Loucy (cell line): ENCODE measurements at regions not wholly inside any gene's neighbourhood (a gene's known extent, or its start where the extent isn't known, plus 50 kb on each side); places are given as distances from the start of the nearest gene placed in this dataset.

Source experiments
- H2AFZ ChIP-seq: fragments of 200-600 bp; sonication (generic); 2 replicates; pipeline ENCODE4 v1.6.0; 2016; ENCODE audit warnings: antibody characterized with exemption, mild to moderate bottlenecking, low read length, moderate library complexity
- H3F3A ChIP-seq: fragments of 200-600 bp; 2 replicates; pipeline ENCODE4 v1.6.0; 2016; ENCODE audit warnings: antibody characterized with exemption, low read depth, mild to moderate bottlenecking
- H3K27me3 ChIP-seq: fragments of 200-600 bp; sonication (generic); 2 replicates; pipeline ENCODE4 v1.6.1; 2014; ENCODE audit warnings: low read length, mild to moderate bottlenecking; ENCODE audit not compliant: insufficient read depth, poor library complexity, severe bottlenecking
- H3K36me3 ChIP-seq: fragments of 200-600 bp; sonication (generic); 2 replicates; pipeline ENCODE4 v1.6.1; 2016; ENCODE audit warnings: low read length; ENCODE audit not compliant: insufficient read depth
- H3K4me1 ChIP-seq: fragments of 200-600 bp; sonication (generic); 2 replicates; pipeline ENCODE4 v1.5.1; 2014; ENCODE audit warnings: low read length, mild to moderate bottlenecking; ENCODE audit not compliant: insufficient read depth, poor library complexity, severe bottlenecking
- H3K4me2 ChIP-seq: fragments of 200-600 bp; sonication (generic); 2 replicates; pipeline ENCODE4 v1.6.0; 2014; ENCODE audit warnings: antibody characterized with exemption, low read length, low read depth, mild to moderate bottlenecking; ENCODE audit not compliant: poor library complexity, severe bottlenecking
- H3K4me3 ChIP-seq: fragments of 200-600 bp; sonication (generic); 2 replicates; pipeline ENCODE4 v1.5.1; 2014; ENCODE audit warnings: low read length, mild to moderate bottlenecking, mixed read lengths; ENCODE audit not compliant: poor library complexity, severe bottlenecking
- H3K79me2 ChIP-seq: fragments of 200-600 bp; sonication (generic); 2 replicates; pipeline ENCODE4 v1.6.1; 2014; ENCODE audit warnings: low read length; ENCODE audit not compliant: insufficient read depth
- H3K9ac ChIP-seq: fragments of 200-600 bp; sonication (generic); 2 replicates; pipeline ENCODE4 v1.6.0; 2014; ENCODE audit warnings: mild to moderate bottlenecking, low read depth, low read length, moderate library complexity; ENCODE audit not compliant: poor library complexity, severe bottlenecking
- H3K9me2 ChIP-seq: fragments of 200-600 bp; sonication (generic); replicated peaks from 2 replicates; pipeline ENCODE4 v1.6.1; 2016; ENCODE audit warnings: low read depth, low read length, mixed read lengths
- H3K9me3 ChIP-seq: fragments of 200-600 bp; sonication (generic); 2 replicates; pipeline ENCODE4 v1.6.1; 2014; ENCODE audit warnings: mild to moderate bottlenecking, antibody characterized with exemption, low read length, low read depth; ENCODE audit not compliant: insufficient read depth
- H4K20me1 ChIP-seq: fragments of 200-600 bp; sonication (generic); 2 replicates; pipeline ENCODE4 v1.6.0; 2014; ENCODE audit warnings: antibody characterized with exemption, low read length, mild to moderate bottlenecking; ENCODE audit not compliant: insufficient read depth, poor library complexity, severe bottlenecking
- CTCF ChIP-seq: fragments of 200-600 bp; sonication (generic); conservative IDR thresholded peaks from 2 replicates; pipeline ENCODE4 v1.5.1; 2014; ENCODE audit warnings: mild to moderate bottlenecking, antibody characterized with exemption, low read length
- EZH2phosphoT487 ChIP-seq: fragments of 200-600 bp; IDR thresholded peaks from 2 replicates; pipeline ENCODE4 v1.6.1; 2018; ENCODE audit warnings: antibody characterized with exemption, mild to moderate bottlenecking, moderate library complexity, borderline replicate concordance

GRCh38 chr1:199202331-199202730 is 563.5 kb downstream of the PTPRC start:
- H4K20me1 ChIP-seq: no peaks in the 10 kb centered on the region
- H2AFZ ChIP-seq: 0 out of 2 replicates have a peak overlapping the region, but pooled peaks have one; percentile 6
- H3K79me2 ChIP-seq: no peaks in the 10 kb centered on the region
- no peaks in the 10 kb centered on the region for H3K9me3 ChIP-seq
- peaks cover 16% of the 10 kb centered on the region for H3K4me1 ChIP-seq
- H3F3A ChIP-seq: peaks cover 11% of the 10 kb centered on the region
- H3K27me3 ChIP-seq: no peaks in the 10 kb centered on the region
- peak overlapping the region; percentile 23 for H3K4me3 ChIP-seq
- no peaks in the 10 kb centered on the region for H3K9me2 ChIP-seq
- no peaks in the 10 kb centered on the region for H3K36me3 ChIP-seq
- TF ChIP-seq EZH2phosphoT487: no peak
- no peak for TF ChIP-seq CTCF
- H3K9ac ChIP-seq: no peak overlapping the region
- H3K4me2 ChIP-seq: peak overlapping the region; percentile 37

GRCh38 chr1:199204231-199204630 is 565.4 kb downstream of the PTPRC start:
- H3F3A ChIP-seq: peaks cover 11% of the 10 kb centered on the region
- peaks cover 16% of the 10 kb centered on the region for H3K4me1 ChIP-seq
- TF ChIP-seq CTCF (no peak), EZH2phosphoT487 (no peak)
- H4K20me1 ChIP-seq: no peaks in the 10 kb centered on the region
- no peaks in the 10 kb centered on the region for H3K79me2 ChIP-seq
- H3K9me2 ChIP-seq: no peaks in the 10 kb centered on the region
- H2AFZ ChIP-seq: no peak overlapping the region
- no peak overlapping the region for H3K9ac ChIP-seq
- no peak overlapping the region for H3K4me2 ChIP-seq
- H3K27me3 ChIP-seq: no peaks in the 10 kb centered on the region
- no peaks in the 10 kb centered on the region for H3K9me3 ChIP-seq
- H3K36me3 ChIP-seq: no peaks in the 10 kb centered on the region
- no peak overlapping the region for H3K4me3 ChIP-seq

DNA sequence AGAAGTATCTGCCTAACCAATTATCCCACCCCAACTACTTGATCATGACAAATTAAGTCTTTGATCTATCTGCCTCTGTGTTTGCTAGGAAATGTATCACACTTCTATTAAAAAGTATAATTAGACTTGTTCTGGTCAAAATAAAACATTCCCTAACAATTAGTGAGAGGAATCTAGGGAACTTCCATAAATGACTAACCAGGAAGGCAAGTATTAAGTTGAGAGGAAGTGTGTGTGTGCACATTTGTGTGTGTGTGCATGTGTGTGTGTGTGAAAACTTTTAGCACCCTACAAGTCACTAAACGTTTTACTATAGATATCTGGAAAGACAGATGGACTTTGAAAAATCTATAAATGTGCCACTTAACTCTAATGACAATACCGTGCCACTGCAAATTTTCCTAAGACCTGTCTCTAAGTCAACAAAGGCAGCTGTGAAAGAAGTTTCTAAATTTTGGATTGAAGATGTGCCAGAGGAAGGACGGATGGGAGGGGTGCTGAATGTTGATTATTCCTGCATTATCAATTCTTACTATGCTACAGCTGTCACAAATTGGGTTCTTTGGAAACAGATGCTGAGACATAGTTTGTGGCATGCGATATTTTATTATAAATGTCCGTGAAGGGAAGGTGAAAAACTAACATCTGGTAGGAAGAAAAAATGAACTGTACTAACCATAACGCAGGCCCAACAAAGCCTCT is 567.1 kb downstream of the PTPRC start:
- H3K4me3 ChIP-seq: no peak overlapping the region
- H2AFZ ChIP-seq: no peak overlapping the region
- no peaks in the 10 kb centered on the region for H4K20me1 ChIP-seq
- no peaks in the 10 kb centered on the region for H3K9me3 ChIP-seq
- no peaks in the 10 kb centered on the region for H3K9me2 ChIP-seq
- no peak overlapping the region for H3K9ac ChIP-seq
- no peaks in the 10 kb centered on the region for H3K36me3 ChIP-seq
- peaks cover 11% of the 10 kb centered on the region for H3F3A ChIP-seq
- peaks cover 16% of the 10 kb centered on the region for H3K4me1 ChIP-seq
- no peak overlapping the region for H3K4me2 ChIP-seq
- no peaks in the 10 kb centered on the region for H3K27me3 ChIP-seq
- no peaks in the 10 kb centered on the region for H3K79me2 ChIP-seq
- TF ChIP-seq EZH2phosphoT487: no peak
- no peak for TF ChIP-seq CTCF
